Neuronal stem cell (in vitro differentiated cells): ENCODE measurements at regions not wholly inside any gene's neighbourhood (a gene's known extent, or its start where the extent isn't known, plus 50 kb on each side); places are given as distances from the start of the nearest gene placed in this dataset.
"Not testable (repeated sequence)": the region's sequence is repeated elsewhere in the genome, so short reads cannot be mapped to it uniquely, and the experiment has no call there.

ENCODE experiments used
- DNase-seq: peaks from one replicate; pipeline ENCODE4 v3.0.0-alpha.2; 2013; ENCODE audit warnings: low spot score
- H2AFZ ChIP-seq: one replicate; pipeline ENCODE4 v1.6.1; 2013; ENCODE audit warnings: mild to moderate bottlenecking, low read length, inconsistent platforms
- H2AK5ac ChIP-seq: 2 replicates; pipeline ENCODE4 v1.6.1; 2013; ENCODE audit warnings: low read depth, mild to moderate bottlenecking, inconsistent platforms, low read length, moderate library complexity, mixed read lengths
- H2BK120ac ChIP-seq: 2 replicates; pipeline ENCODE4 v1.6.1; 2013; ENCODE audit warnings: low read depth, mild to moderate bottlenecking, inconsistent platforms, low read length, moderate library complexity, mixed read lengths
- H2BK12ac ChIP-seq: one replicate; pipeline ENCODE4 v1.6.1; 2013; ENCODE audit warnings: low read length, inconsistent platforms
- H2BK15ac ChIP-seq: 2 replicates; pipeline ENCODE4 v1.6.1; 2013; ENCODE audit warnings: mild to moderate bottlenecking, low read length, inconsistent platforms, mixed read lengths
- H2BK5ac ChIP-seq: one replicate; pipeline ENCODE4 v1.6.1; 2013; ENCODE audit warnings: inconsistent platforms, mild to moderate bottlenecking, low read length, moderate library complexity
- H3K14ac ChIP-seq: one replicate; pipeline ENCODE4 v1.6.1; 2013; ENCODE audit warnings: low read length, inconsistent platforms
- H3K18ac ChIP-seq: 2 replicates; pipeline ENCODE4 v1.6.1; 2013; ENCODE audit warnings: low read length, inconsistent platforms
- H3K23ac ChIP-seq: 2 replicates; pipeline ENCODE4 v1.6.1; 2013; ENCODE audit warnings: low read depth, mild to moderate bottlenecking, mixed read lengths, low read length, inconsistent platforms; ENCODE audit not compliant: poor library complexity
- H3K27ac ChIP-seq: replicated peaks from 3 replicates; pipeline ENCODE4 v1.5.1; 2013; ENCODE audit warnings: low read length, inconsistent platforms
- H3K27me3 ChIP-seq, 3 experiments: 2 replicates each; pipeline ENCODE4 v1.6.1; 2013; ENCODE audit warnings: low read length in 3 of 3, mild to moderate bottlenecking in 2 of 3, inconsistent platforms in 1 of 3, low read depth in 1 of 3, mixed read lengths in 1 of 3, moderate library complexity in 1 of 3; ENCODE audit not compliant: control insufficient read depth in 3 of 3, insufficient read depth in 3 of 3
- H3K36me3 ChIP-seq, 2 donors: replicated peaks in 1 of 2; 2 replicates each; pipeline ENCODE4 v1.6.1; 2013; ENCODE audit warnings: low read length in 2 of 2; ENCODE audit not compliant: control insufficient read depth in 2 of 2, insufficient read depth in 2 of 2
- H3K4ac ChIP-seq: 2 replicates; pipeline ENCODE4 v1.6.1; 2013; ENCODE audit warnings: inconsistent platforms, mild to moderate bottlenecking, low read length, moderate library complexity
- H3K4me1 ChIP-seq, 2 donors: 1 replicate in 1 of 2; 2 replicates in 1 of 2; pipeline ENCODE4 v1.6.1; 2013; ENCODE audit warnings: low read length in 2 of 2, low read depth in 1 of 2; ENCODE audit not compliant: control insufficient read depth in 2 of 2, insufficient read depth in 1 of 2
- H3K4me2 ChIP-seq: one replicate; pipeline ENCODE4 v1.6.1; 2013; ENCODE audit warnings: mild to moderate bottlenecking, low read length, inconsistent platforms; ENCODE audit not compliant: insufficient read depth, poor library complexity, severe bottlenecking
- H3K4me3 ChIP-seq, 2 donors: 2 replicates each; pipeline ENCODE4 v1.5.1; 2013; ENCODE audit warnings: low read length in 2 of 2, mild to moderate bottlenecking in 2 of 2, inconsistent platforms in 1 of 2, moderate library complexity in 1 of 2
- H3K79me1 ChIP-seq: one replicate; pipeline ENCODE4 v1.6.1; 2013; ENCODE audit warnings: low read depth, mild to moderate bottlenecking, inconsistent platforms, low read length, moderate library complexity
- H3K9ac ChIP-seq: one replicate; pipeline ENCODE4 v1.6.1; 2013; ENCODE audit warnings: mild to moderate bottlenecking, low read depth, low read length, inconsistent platforms; ENCODE audit not compliant: poor library complexity
- H3K9me3 ChIP-seq, 2 donors: replicated peaks in 1 of 2; 2 replicates each; pipeline versions ENCODE3 to v1.6.1; 2013; ENCODE audit warnings: low read length in 2 of 2, mild to moderate bottlenecking in 2 of 2, inconsistent platforms in 1 of 2, low read depth in 1 of 2, mixed read lengths in 1 of 2, moderate library complexity in 1 of 2; ENCODE audit not compliant: control insufficient read depth in 2 of 2, insufficient read depth in 1 of 2
- H4K8ac ChIP-seq: one replicate; pipeline ENCODE4 v1.6.1; 2013; ENCODE audit warnings: low read depth, mild to moderate bottlenecking, inconsistent platforms, low read length, moderate library complexity
- H4K91ac ChIP-seq: one replicate; pipeline ENCODE4 v1.6.1; 2013; ENCODE audit warnings: low read length, low read depth, mild to moderate bottlenecking, inconsistent platforms; ENCODE audit not compliant: poor library complexity
- WGBS, 2 donors: extraction: QIAGEN DNeasy Blood & Tissue Kit; methylation state at CpG; one replicate each; pipeline ENCODE4 v1.1.7; 2013; ENCODE audit warnings: missing lambda C conversion rate in 2 of 2, mixed read lengths in 1 of 2; ENCODE audit not compliant: insufficient read length in 2 of 2, insufficient replicate concordance in 1 of 2; ENCODE audit errors: extremely low coverage in 2 of 2; 5-methylcytosine and 5-hydroxymethylcytosine counted together

GRCh38 chr5:158233735-158234322 is 374.9 kb upstream of the CLINT1 start:
- Histone ChIP-seq H3K27me3 (no peaks in the 10 kb centered on the region), H3K36me3 (no peaks in the 10 kb centered on the region), H3K18ac (no peak overlapping the region), H2BK12ac (no peak overlapping the region), H4K8ac (no peak overlapping the region), H3K23ac (no peak overlapping the region), H3K9ac (no peak overlapping the region), H3K4ac (no peak overlapping the region), H3K27ac (no peak overlapping the region), H2BK120ac (no peak overlapping the region), H2BK5ac (no peak overlapping the region), H3K4me3 (no peak overlapping the region), H4K91ac (no peak overlapping the region), H3K79me1 (no peaks in the 10 kb centered on the region), H2BK15ac (no peak overlapping the region), H3K4me2 (no peak overlapping the region), H3K9me3 (no peaks in the 10 kb centered on the region), H3K4me1 (peaks cover 0 to 2% of the 10 kb centered on the region in 2 donors), H3K14ac (no peak overlapping the region), H2AFZ (no peak overlapping the region), H2AK5ac (no peak overlapping the region)
- no peak for DNase-seq
- no CpG with 5 or more reads among the region's 2 CpGs for WGBS, 2 donors

- not testable (repeated sequence) for H3K79me1 ChIP-seq
- no CpG with 5 or more reads among the region's 5 CpGs for WGBS, 2 donors
These were observed 368.4 kb upstream of the CLINT1 start for GRCh38 chr5:158227314-158227713.

GRCh38 chr5:158226496-158226895 is 367.6 kb upstream of the CLINT1 start:
- H3K4me3 ChIP-seq: no peak overlapping the region
- no peaks in the 10 kb centered on the region for H3K27me3 ChIP-seq
- H3K23ac ChIP-seq: no peak overlapping the region
- H3K4me1 ChIP-seq: peaks cover 0 to 5% of the 10 kb centered on the region in 2 donors
- no peak overlapping the region for H3K4ac ChIP-seq
- H4K8ac ChIP-seq: no peak overlapping the region
- H2BK120ac ChIP-seq: no peak overlapping the region
- H2AK5ac ChIP-seq: no peak overlapping the region
- H2BK12ac ChIP-seq: no peak overlapping the region
- H3K27ac ChIP-seq: no peak overlapping the region
- H3K18ac ChIP-seq: no peak overlapping the region
- no CpG with 5 or more reads among the region's 5 CpGs for WGBS, 2 donors
- H3K9me3 ChIP-seq: no peaks in the 10 kb centered on the region
- no peak overlapping the region for H2BK5ac ChIP-seq
- H2AFZ ChIP-seq: no peak overlapping the region
- DNase-seq: no peak
- no peaks in the 10 kb centered on the region for H3K79me1 ChIP-seq
- no peak overlapping the region for H2BK15ac ChIP-seq
- no peak overlapping the region for H3K4me2 ChIP-seq
- no peak overlapping the region for H4K91ac ChIP-seq
- no peak overlapping the region for H3K14ac ChIP-seq
- H3K36me3 ChIP-seq: no peaks in the 10 kb centered on the region
- no peak overlapping the region for H3K9ac ChIP-seq

More at GRCh38 chr5:158227314-158227713, 368.4 kb upstream of the CLINT1 start:
- not testable (repeated sequence) for H3K9me3 ChIP-seq, H3K4ac ChIP-seq, H3K36me3 ChIP-seq, H3K4me1 ChIP-seq, H3K27me3 ChIP-seq, H3K27ac ChIP-seq, H3K4me3 ChIP-seq, H2BK15ac ChIP-seq, H3K18ac ChIP-seq, H2BK12ac ChIP-seq, H4K8ac ChIP-seq, H3K14ac ChIP-seq, H3K23ac ChIP-seq, H2BK5ac ChIP-seq, H2AK5ac ChIP-seq, H3K4me2 ChIP-seq, H2BK120ac ChIP-seq, DNase-seq, H2AFZ ChIP-seq, H4K91ac ChIP-seq, H3K9ac ChIP-seq

GRCh38 chr5:158224253-158224652 is 365.3 kb upstream of the CLINT1 start:
- Histone ChIP-seq H3K4me2 (no peak overlapping the region), H3K4me1 (peaks cover 0 to 5% of the 10 kb centered on the region in 2 donors), H3K4ac (no peak overlapping the region), H2BK5ac (no peak overlapping the region), H3K9me3 (no peaks in the 10 kb centered on the region), H2AFZ (no peak overlapping the region), H3K36me3 (no peaks in the 10 kb centered on the region), H3K79me1 (no peaks in the 10 kb centered on the region), H3K18ac (no peak overlapping the region), H2BK120ac (no peak overlapping the region), H3K27me3 (no peaks in the 10 kb centered on the region), H2BK15ac (no peak overlapping the region), H4K91ac (no peak overlapping the region), H3K4me3 (no peak overlapping the region), H3K27ac (no peak overlapping the region), H3K14ac (no peak overlapping the region), H3K9ac (no peak overlapping the region), H3K23ac (no peak overlapping the region), H4K8ac (no peak overlapping the region), H2BK12ac (no peak overlapping the region), H2AK5ac (no peak overlapping the region)
- WGBS, 2 donors: no CpG with 5 or more reads among the region's 2 CpGs
- DNase-seq: no peak
